Panc1 (cell line): ENCODE measurements at regions not wholly inside any gene's neighbourhood (a gene's known extent, or its start where the extent isn't known, plus 50 kb on each side); places are given as distances from the start of the nearest gene placed in this dataset.

Experiments used
- ATAC-seq: fragments of 200-7000 bp; cut with Tn5 transposase; 2 replicates; pipeline ENCODE4 v1.9.1; 2020; ENCODE audit warnings: mild to moderate bottlenecking, moderate library complexity
- BruUV-seq: library from RNA; stranded (reverse); fragments of 400-500 nt; replicated peaks from 2 replicates; lab custom pipeline; 2021; lab: Mats Ljungman, UMichigan
- CTCF ChIA-PET: fragments of 300-600 bp; sonication (Branson Sonifier 250); formaldehyde crosslinking; loops from one replicate; lab custom pipeline; 2022; ENCODE audit warnings: antibody characterized with exemption; lab: Charles Lee
- POLR2A ChIA-PET: fragments of 300-600 bp; sonication (Branson Sonifier 250); formaldehyde crosslinking; loops from one replicate; lab custom pipeline; 2022; ENCODE audit warnings: antibody characterized with exemption; lab: Charles Lee
- DNase-seq: peaks from one replicate; pipeline ENCODE4 v3.0.0-alpha.2; 2010; ENCODE audit warnings: low read depth, low spot score
- H3K27ac ChIP-seq: 2 replicates; pipeline ENCODE4 v1.5.1; 2011; ENCODE audit warnings: mild to moderate bottlenecking, low read length, inconsistent platforms
- H3K27me3 ChIP-seq: fragments of 200-500 bp; sonication (Bioruptor generic); 2 replicates; pipeline ENCODE4 v1.6.0; 2014; ENCODE audit warnings: low read length, inconsistent platforms; ENCODE audit not compliant: control insufficient read depth, insufficient read depth
- H3K36me3 ChIP-seq: fragments of 200-500 bp; sonication (Bioruptor generic); 2 replicates; pipeline ENCODE4 v1.5.1; 2014; ENCODE audit warnings: inconsistent platforms, mild to moderate bottlenecking, low read length, moderate library complexity; ENCODE audit not compliant: control insufficient read depth, insufficient read depth
- H3K4me1 ChIP-seq: 2 replicates; pipeline ENCODE4 v1.5.1; 2011; ENCODE audit warnings: inconsistent platforms, mild to moderate bottlenecking, low read length, moderate library complexity; ENCODE audit not compliant: control insufficient read depth, insufficient read depth
- H3K4me3 ChIP-seq, 2 experiments: 2 replicates each; pipeline ENCODE4 v1.5.1; 2011 to 2012; ENCODE audit warnings: low read depth in 2 of 2, low read length in 2 of 2, mild to moderate bottlenecking in 2 of 2, inconsistent platforms in 1 of 2, moderate library complexity in 1 of 2
- H3K9me3 ChIP-seq: fragments of 200-500 bp; sonication (Bioruptor generic); 2 replicates; pipeline ENCODE4 v1.5.1; 2014; ENCODE audit warnings: low read depth, mild to moderate bottlenecking, inconsistent platforms, low read length, moderate library complexity; ENCODE audit not compliant: control insufficient read depth, insufficient read depth
- CTCF ChIP-seq: fragments of 450-650 bp; IDR thresholded peaks from 2 replicates; pipeline ENCODE4 v1.5.1; 2017; ENCODE audit warnings: mild to moderate bottlenecking
- POLR2AphosphoS5 ChIP-seq: IDR thresholded peaks from 2 replicates; pipeline ENCODE4 v1.6.1; 2012; ENCODE audit warnings: mild to moderate bottlenecking, low read depth, low read length, moderate library complexity
- REST ChIP-seq, 2 experiments: IDR thresholded peaks; 2 replicates each; pipeline ENCODE4 v1.6.1; 2011 to 2012; ENCODE audit warnings: low read depth in 2 of 2, control low read depth in 1 of 2, low read length in 1 of 2, mild to moderate bottlenecking in 1 of 2, moderate library complexity in 1 of 2; ENCODE audit not compliant: insufficient read depth in 1 of 2
- SIN3A ChIP-seq: IDR thresholded peaks from 2 replicates; pipeline ENCODE4 v1.6.1; 2012; ENCODE audit warnings: low read depth, mild to moderate bottlenecking, low read length, moderate library complexity, borderline replicate concordance; ENCODE audit not compliant: insufficient read depth
- TCF7L2 ChIP-seq: IDR thresholded peaks from 2 replicates; pipeline ENCODE4 v1.6.1; 2011; ENCODE audit warnings: mild to moderate bottlenecking, low read depth, low read length, inconsistent platforms
- in situ Hi-C: cut with HindIII; loops from 2 replicates; pipeline ENCODE4 v1.10.0; 2016; ENCODE audit warnings: low sequenced_read_pairs, low pct_unique_long_range_greater_than_20kb
- intact Hi-C: fragments of 100-400 bp; cut with micrococcal nuclease; formaldehyde crosslinking; loops from one replicate; pipeline ENCODE4 v1.10.0; 2022; ENCODE audit not compliant: unreplicated experiment

GRCh38 chr4:164621886-164622521 is 131.9 kb upstream of the SMIM31 start:
- H3K27me3 ChIP-seq, result no peaks in the 10 kb centered on the region
- POLR2A ChIA-PET, result no interaction called here
- no peaks in the 10 kb centered on the region for H3K36me3 ChIP-seq
- no peaks in the 10 kb centered on the region for H3K4me1 ChIP-seq
- no peak for ATAC-seq
- no peak for DNase-seq
- no peaks in the 10 kb centered on the region for H3K9me3 ChIP-seq
- TF ChIP-seq TCF7L2, result no peak
- no peak for TF ChIP-seq SIN3A
- no peak for TF ChIP-seq POLR2AphosphoS5
- TF ChIP-seq CTCF, result no peak
- no peak for TF ChIP-seq REST (IDR thresholded peaks at IDR 0.05; ENCODE audit: insufficient read depth in 1 of 2, low read depth in 2 of 2, low read length in 1 of 2)
- CTCF ChIA-PET, result no interaction called here
- in situ Hi-C loops (no loop called here), intact Hi-C loops (no loop called here)
- no peak overlapping the region for H3K27ac ChIP-seq
- no peak overlapping the region for H3K4me3 ChIP-seq
- no TSS peak for BruUV-seq

- DNase-seq (no peak), ATAC-seq (no peak)
- Histone ChIP-seq H3K27me3 (no peaks in the 10 kb centered on the region), H3K36me3 (no peaks in the 10 kb centered on the region), H3K4me3 (no peak overlapping the region), H3K9me3 (no peaks in the 10 kb centered on the region), H3K4me1 (no peaks in the 10 kb centered on the region), H3K27ac (no peak overlapping the region)
- intact Hi-C loops, result no loop called here
- CTCF ChIA-PET, result no interaction called here
- in situ Hi-C loops, result no loop called here
- POLR2A ChIA-PET, result no interaction called here
- TF ChIP-seq SIN3A (no peak), POLR2AphosphoS5 (no peak), REST (IDR thresholded peaks at IDR 0.05; ENCODE audit: insufficient read depth in 1 of 2, low read depth in 2 of 2, low read length in 1 of 2) (no peak), TCF7L2 (no peak), CTCF (no peak)
- no TSS peak for BruUV-seq
Observed at GRCh38 chr4:164623099-164623498, 130.8 kb upstream of the SMIM31 start.
